ENCODE measurements at regions not wholly inside any gene's neighbourhood (a gene's known extent, or its start where the extent isn't known, plus 50 kb on each side); places are given as distances from the start of the nearest gene placed in this dataset.

DNA sequence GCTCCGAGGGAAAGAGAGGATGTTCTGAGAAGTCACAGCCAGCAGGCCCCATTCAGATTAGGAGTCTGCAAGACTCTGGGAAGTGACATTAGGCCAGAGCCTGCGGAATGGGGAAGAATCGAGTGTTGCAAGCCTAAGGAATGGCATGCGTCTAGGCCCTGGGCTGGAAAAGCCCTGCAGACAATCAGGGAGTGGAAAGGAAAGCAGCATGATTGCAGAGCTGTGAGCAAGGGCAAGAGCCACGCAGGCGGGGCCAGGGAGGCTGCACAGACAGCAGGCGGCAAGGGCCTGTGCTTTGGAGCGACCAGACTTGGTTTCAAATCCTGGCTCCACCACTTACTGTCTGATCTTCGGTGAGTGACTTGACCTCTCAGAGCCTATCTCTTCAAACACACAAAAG, 118.2 kb downstream of the RRAGC start:
- no peaks in the 10 kb centered on the region for H3K9me3 ChIP-seq
- no peaks in the 10 kb centered on the region for H3K27me3 ChIP-seq (ENCODE audit: low read depth)
- TF ChIP-seq, protein P1, sequence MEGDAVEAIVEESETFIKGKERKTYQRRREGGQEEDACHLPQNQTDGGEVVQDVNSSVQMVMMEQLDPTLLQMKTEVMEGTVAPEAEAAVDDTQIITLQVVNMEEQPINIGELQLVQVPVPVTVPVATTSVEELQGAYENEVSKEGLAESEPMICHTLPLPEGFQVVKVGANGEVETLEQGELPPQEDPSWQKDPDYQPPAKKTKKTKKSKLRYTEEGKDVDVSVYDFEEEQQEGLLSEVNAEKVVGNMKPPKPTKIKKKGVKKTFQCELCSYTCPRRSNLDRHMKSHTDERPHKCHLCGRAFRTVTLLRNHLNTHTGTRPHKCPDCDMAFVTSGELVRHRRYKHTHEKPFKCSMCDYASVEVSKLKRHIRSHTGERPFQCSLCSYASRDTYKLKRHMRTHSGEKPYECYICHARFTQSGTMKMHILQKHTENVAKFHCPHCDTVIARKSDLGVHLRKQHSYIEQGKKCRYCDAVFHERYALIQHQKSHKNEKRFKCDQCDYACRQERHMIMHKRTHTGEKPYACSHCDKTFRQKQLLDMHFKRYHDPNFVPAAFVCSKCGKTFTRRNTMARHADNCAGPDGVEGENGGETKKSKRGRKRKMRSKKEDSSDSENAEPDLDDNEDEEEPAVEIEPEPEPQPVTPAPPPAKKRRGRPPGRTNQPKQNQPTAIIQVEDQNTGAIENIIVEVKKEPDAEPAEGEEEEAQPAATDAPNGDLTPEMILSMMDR (IDR thresholded peaks at IDR 0.05) = no peak
- ATAC-seq (no peak), DNase-seq (no peak)
- no peaks in the 10 kb centered on the region for H3K36me3 ChIP-seq
- intact Hi-C loops (cut with DNase I) = no loop called here
- no peak overlapping the region for H3K27ac ChIP-seq
- H3K4me1 ChIP-seq = no peaks in the 10 kb centered on the region
- no peak overlapping the region for H3K4me3 ChIP-seq

DNA sequence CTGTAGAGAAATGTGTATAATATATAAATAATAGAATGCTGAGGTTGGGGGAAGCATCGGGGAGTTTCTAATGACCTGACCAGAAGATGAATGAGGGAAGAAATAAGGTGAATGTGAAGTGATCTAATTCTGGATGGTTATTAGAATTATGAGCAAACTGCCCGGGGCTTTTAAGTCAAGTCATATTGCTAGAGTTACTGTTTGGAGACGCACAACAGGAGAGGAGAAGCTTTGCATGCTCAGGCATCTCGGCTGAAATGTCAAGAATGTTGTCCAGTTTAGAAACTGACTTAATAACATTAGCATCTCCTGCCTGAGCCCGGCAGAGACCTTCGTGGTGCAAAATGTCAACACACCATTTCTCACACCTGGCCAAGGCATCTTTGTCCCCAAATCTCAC, 119.1 kb downstream of the RRAGC start:
- intact Hi-C loops (cut with DNase I) = no loop called here
- no peak for DNase-seq

GRCh38 chr1:38738207-38738606, 121.4 kb downstream of the RRAGC start:
- Histone ChIP-seq H3K36me3 (no peaks in the 10 kb centered on the region), H3K9me3 (no peaks in the 10 kb centered on the region), H3K27ac (no peak overlapping the region), H3K27me3 (ENCODE audit: low read depth) (peaks cover under 1% of the 10 kb centered on the region), H3K4me1 (no peaks in the 10 kb centered on the region), H3K4me3 (no peak overlapping the region)
- ATAC-seq (no peak), DNase-seq (no peak)
- intact Hi-C loops (cut with DNase I) = no loop called here
- TF ChIP-seq, protein P1 (IDR thresholded peaks at IDR 0.05) = no peak

More for the DNA sequence above, 119.1 kb downstream of the RRAGC start:
- TF ChIP-seq, protein P1 (IDR thresholded peaks at IDR 0.05) = no peak
- Histone ChIP-seq H3K4me3 (no peak overlapping the region), H3K27me3 (ENCODE audit: low read depth) (no peaks in the 10 kb centered on the region), H3K9me3 (no peaks in the 10 kb centered on the region), H3K4me1 (no peaks in the 10 kb centered on the region), H3K27ac (no peak overlapping the region), H3K36me3 (no peaks in the 10 kb centered on the region)
- ATAC-seq = no peak

DNA sequence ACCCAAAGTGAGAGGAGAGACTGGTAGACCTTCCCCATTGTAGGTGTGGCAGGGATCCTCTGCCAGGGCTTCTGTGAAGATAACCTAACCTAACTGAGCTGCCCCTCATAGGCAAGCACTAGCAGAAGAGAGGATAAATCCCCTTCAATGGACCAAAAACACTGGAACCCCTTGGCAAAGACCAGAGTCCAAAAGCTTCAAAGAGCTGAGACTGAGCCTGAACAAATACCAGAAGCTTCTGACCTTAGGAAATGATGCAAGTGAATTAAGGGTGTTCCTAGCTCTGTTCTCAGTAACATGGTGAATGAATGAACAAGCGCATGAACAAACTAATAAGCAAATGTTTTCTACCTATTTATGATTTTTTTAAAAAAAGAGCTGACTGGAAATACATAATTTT, 123.2 kb downstream of the RRAGC start:
- H3K9me3 ChIP-seq = no peaks in the 10 kb centered on the region
- ATAC-seq (no peak), DNase-seq (no peak)
- H3K4me3 ChIP-seq = no peak overlapping the region
- intact Hi-C loops (cut with DNase I) = no loop called here
- H3K27me3 ChIP-seq (ENCODE audit: low read depth) = peaks cover 8% of the 10 kb centered on the region
- no peak overlapping the region for H3K27ac ChIP-seq
- no peaks in the 10 kb centered on the region for H3K36me3 ChIP-seq
- no peaks in the 10 kb centered on the region for H3K4me1 ChIP-seq
- TF ChIP-seq, protein P1 (IDR thresholded peaks at IDR 0.05) = no peak

DNA sequence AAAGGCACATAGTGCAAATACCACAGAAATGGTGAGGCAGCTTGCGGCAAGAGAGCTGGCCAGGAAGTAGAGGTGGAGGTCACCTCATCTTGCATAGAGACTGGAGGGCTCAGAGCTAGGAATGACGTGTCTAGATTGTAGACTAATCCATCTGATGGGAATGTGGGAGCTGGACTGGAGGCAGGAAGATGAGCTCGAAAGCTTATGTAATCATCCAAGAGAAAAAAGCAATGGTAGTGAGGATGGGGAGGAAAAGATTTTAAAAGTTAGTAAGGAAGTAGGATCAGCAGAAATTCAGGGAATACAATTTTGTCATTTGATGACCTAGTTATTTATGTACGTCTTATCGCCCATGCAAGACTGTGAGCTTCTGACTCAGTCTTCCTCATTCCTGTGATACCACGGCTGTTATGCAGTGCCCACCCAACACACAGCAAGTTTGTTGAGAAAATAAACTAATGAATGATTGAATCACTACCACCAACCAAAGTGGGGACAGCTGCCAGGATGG, 123.9 kb downstream of the RRAGC start:
- ATAC-seq (no peak), DNase-seq (no peak)
- H3K9me3 ChIP-seq = no peaks in the 10 kb centered on the region
- intact Hi-C loops (cut with DNase I) = no loop called here
- no peak overlapping the region for H3K4me3 ChIP-seq
- no peaks in the 10 kb centered on the region for H3K36me3 ChIP-seq
- TF ChIP-seq, protein P1 (IDR thresholded peaks at IDR 0.05) = no peak
- H3K27me3 ChIP-seq (ENCODE audit: low read depth) = peaks cover 8% of the 10 kb centered on the region
- H3K4me1 ChIP-seq = no peaks in the 10 kb centered on the region
- H3K27ac ChIP-seq = no peak overlapping the region

GRCh38 chr1:38733761-38734160, 125.8 kb downstream of the RRAGC start:
- ATAC-seq (no peak), DNase-seq (no peak)
- no peak overlapping the region for H3K4me3 ChIP-seq
- no peaks in the 10 kb centered on the region for H3K4me1 ChIP-seq
- intact Hi-C loops (cut with DNase I) = no loop called here
- peaks cover 8% of the 10 kb centered on the region for H3K27me3 ChIP-seq (ENCODE audit: low read depth)
- no peaks in the 10 kb centered on the region for H3K9me3 ChIP-seq
- no peak overlapping the region for H3K27ac ChIP-seq
- TF ChIP-seq, protein P1 (IDR thresholded peaks at IDR 0.05) = no peak
- no peaks in the 10 kb centered on the region for H3K36me3 ChIP-seq
